Activated T-cell treated with anti-CD3 and anti-CD28 coated beads, Interleukin-2, amount 50 U/mL, for 72 hours (primary cell): ENCODE measurements at regions not wholly inside any gene's neighbourhood (a gene's known extent, or its start where the extent isn't known, plus 50 kb on each side); places are given as distances from the start of the nearest gene placed in this dataset.

Experiments
- ATAC-seq, 2 donors: fragments of 150-1000 bp; cut with Tn5 transposase; replicated peaks in 1 of 2; 2 replicates each; pipeline ENCODE4 v1.10.0; 2021; ENCODE audit warnings: moderate library complexity in 2 of 2, mild to moderate bottlenecking in 1 of 2
- DNase-seq, 2 donors: peaks; one replicate each; pipeline ENCODE4 v3.0.0; 2021 to 2022; ENCODE audit warnings: mixed read lengths in 1 of 2
- H3K27ac Mint-ChIP-seq: one replicate; pipeline ENCODE4 v1.8.0; 2022; ENCODE audit warnings: mild to moderate bottlenecking, moderate library complexity, mixed read lengths
- H3K27me3 Mint-ChIP-seq: one replicate; pipeline ENCODE4 v1.8.0; 2022; ENCODE audit warnings: low read depth, mixed read lengths
- H3K36me3 Mint-ChIP-seq, 2 donors: one replicate each; pipeline ENCODE4 v1.8.0; 2022; ENCODE audit warnings: mixed read lengths in 2 of 2, mild to moderate bottlenecking in 1 of 2; ENCODE audit not compliant: insufficient read depth in 2 of 2
- H3K4me1 Mint-ChIP-seq: one replicate; pipeline ENCODE4 v1.8.0; 2022; ENCODE audit warnings: low read depth, mixed read lengths
- H3K4me3 Mint-ChIP-seq, 2 donors: one replicate each; pipeline ENCODE4 v1.8.0; 2022; ENCODE audit warnings: mild to moderate bottlenecking in 2 of 2, mixed read lengths in 2 of 2, moderate library complexity in 2 of 2
- H3K9me3 Mint-ChIP-seq, 2 donors: one replicate each; pipeline ENCODE4 v1.8.0; 2022; ENCODE audit warnings: mixed read lengths in 2 of 2

GRCh38 chr6:8556370-8557013 lies 121.1 kb upstream of the SLC35B3 start:
- H3K4me1 Mint-ChIP-seq = no peaks in the 10 kb centered on the region
- no peaks in the 10 kb centered on the region for H3K36me3 Mint-ChIP-seq
- H3K27me3 Mint-ChIP-seq = no peaks in the 10 kb centered on the region
- H3K4me3 Mint-ChIP-seq = no peak overlapping the region
- DNase-seq = no peak
- ATAC-seq = no peak
- H3K9me3 Mint-ChIP-seq = peaks cover 0 to 3% of the 10 kb centered on the region in 2 donors
- H3K27ac Mint-ChIP-seq = no peak overlapping the region

- Mint-ChIP-seq H3K4me3 (no peak overlapping the region), H3K27ac (no peak overlapping the region)
- ATAC-seq = no peak
Observed at GRCh38 chr6:8551993-8552392, 116.6 kb upstream of the SLC35B3 start.

GRCh38 chr6:8551386-8551785 lies 116.0 kb upstream of the SLC35B3 start:
- Mint-ChIP-seq H3K36me3 (no peaks in the 10 kb centered on the region), H3K4me3 (no peak overlapping the region), H3K4me1 (no peaks in the 10 kb centered on the region), H3K27me3 (no peaks in the 10 kb centered on the region), H3K9me3 (no peaks in the 10 kb centered on the region), H3K27ac (no peak overlapping the region)
- ATAC-seq = no peak
- DNase-seq = no peak

More at GRCh38 chr6:8551993-8552392, 116.6 kb upstream of the SLC35B3 start:
- no peak for DNase-seq
- Mint-ChIP-seq H3K36me3 (no peaks in the 10 kb centered on the region), H3K4me1 (no peaks in the 10 kb centered on the region), H3K9me3 (no peaks in the 10 kb centered on the region), H3K27me3 (no peaks in the 10 kb centered on the region)

GRCh38 chr6:8549074-8549790 lies 113.9 kb upstream of the SLC35B3 start:
- no peak overlapping the region for H3K4me3 Mint-ChIP-seq
- no peaks in the 10 kb centered on the region for H3K4me1 Mint-ChIP-seq
- no peaks in the 10 kb centered on the region for H3K9me3 Mint-ChIP-seq
- H3K27me3 Mint-ChIP-seq = no peaks in the 10 kb centered on the region
- DNase-seq (no peak), ATAC-seq (no peak)
- no peak overlapping the region for H3K27ac Mint-ChIP-seq
- no peaks in the 10 kb centered on the region for H3K36me3 Mint-ChIP-seq

- Mint-ChIP-seq H3K4me1 (no peaks in the 10 kb centered on the region), H3K27ac (no peak overlapping the region), H3K36me3 (no peaks in the 10 kb centered on the region), H3K27me3 (no peaks in the 10 kb centered on the region), H3K4me3 (no peak overlapping the region), H3K9me3 (no peaks in the 10 kb centered on the region)
- ATAC-seq (no peak), DNase-seq (no peak)
Observed at GRCh38 chr6:8546496-8546895, 111.2 kb upstream of the SLC35B3 start.

GRCh38 chr6:8545336-8545735 lies 110.0 kb upstream of the SLC35B3 start:
- Mint-ChIP-seq H3K9me3 (peaks cover 0 to 6% of the 10 kb centered on the region in 2 donors), H3K4me1 (no peaks in the 10 kb centered on the region), H3K27me3 (no peaks in the 10 kb centered on the region), H3K27ac (no peak overlapping the region), H3K4me3 (no peak overlapping the region), H3K36me3 (no peaks in the 10 kb centered on the region)
- ATAC-seq (no peak), DNase-seq (no peak)

GRCh38 chr6:8543714-8544113 lies 108.4 kb upstream of the SLC35B3 start:
- H3K4me3 Mint-ChIP-seq = no peak overlapping the region
- H3K27ac Mint-ChIP-seq = no peak overlapping the region
- DNase-seq (no peak), ATAC-seq (no peak)
- no peaks in the 10 kb centered on the region for H3K27me3 Mint-ChIP-seq
- H3K36me3 Mint-ChIP-seq = peaks cover 3 to 5% of the 10 kb centered on the region in 2 donors
- no peaks in the 10 kb centered on the region for H3K4me1 Mint-ChIP-seq
- H3K9me3 Mint-ChIP-seq = peaks cover 3 to 10% of the 10 kb centered on the region in 2 donors

- Mint-ChIP-seq H3K27ac (no peak overlapping the region), H3K4me1 (no peaks in the 10 kb centered on the region), H3K27me3 (no peaks in the 10 kb centered on the region), H3K36me3 (peaks cover 3 to 5% of the 10 kb centered on the region in 2 donors), H3K9me3 (peaks cover 3 to 10% of the 10 kb centered on the region in 2 donors), H3K4me3 (no peak overlapping the region)
- no peak for DNase-seq
- no peak for ATAC-seq
Observed at GRCh38 chr6:8539453-8539852, 104.1 kb upstream of the SLC35B3 start.

GRCh38 chr6:8536122-8536521 lies 100.8 kb upstream of the SLC35B3 start:
- ATAC-seq (no peak), DNase-seq (no peak)
- Mint-ChIP-seq H3K36me3 (peaks cover 3 to 5% of the 10 kb centered on the region in 2 donors), H3K4me1 (no peaks in the 10 kb centered on the region), H3K4me3 (no peak overlapping the region), H3K9me3 (peaks cover 3 to 10% of the 10 kb centered on the region in 2 donors), H3K27ac (no peak overlapping the region), H3K27me3 (no peaks in the 10 kb centered on the region)

- H3K4me3 Mint-ChIP-seq = no peak overlapping the region
- H3K36me3 Mint-ChIP-seq = peaks cover 3 to 5% of the 10 kb centered on the region in 2 donors
- DNase-seq (no peak), ATAC-seq (no peak)
- H3K27me3 Mint-ChIP-seq = no peaks in the 10 kb centered on the region
- no peak overlapping the region for H3K27ac Mint-ChIP-seq
- H3K9me3 Mint-ChIP-seq = peaks cover 3 to 5% of the 10 kb centered on the region in 2 donors
- no peaks in the 10 kb centered on the region for H3K4me1 Mint-ChIP-seq
Observed at GRCh38 chr6:8535519-8535918, 100.2 kb upstream of the SLC35B3 start.

- Mint-ChIP-seq H3K4me3 (no peak overlapping the region), H3K27me3 (no peaks in the 10 kb centered on the region), H3K27ac (no peak overlapping the region), H3K4me1 (no peaks in the 10 kb centered on the region), H3K9me3 (no peaks in the 10 kb centered on the region), H3K36me3 (no peaks in the 10 kb centered on the region)
- DNase-seq (no peak), ATAC-seq (no peak)
Observed at GRCh38 chr6:8530785-8531435, 95.6 kb upstream of the SLC35B3 start.

GRCh38 chr6:8529250-8529649 lies 93.9 kb upstream of the SLC35B3 start:
- no peaks in the 10 kb centered on the region for H3K36me3 Mint-ChIP-seq
- H3K27me3 Mint-ChIP-seq = no peaks in the 10 kb centered on the region
- no peak overlapping the region for H3K4me3 Mint-ChIP-seq
- no peak overlapping the region for H3K27ac Mint-ChIP-seq
- DNase-seq (no peak), ATAC-seq (no peak)
- no peaks in the 10 kb centered on the region for H3K9me3 Mint-ChIP-seq
- H3K4me1 Mint-ChIP-seq = no peaks in the 10 kb centered on the region

- Mint-ChIP-seq H3K9me3 (no peaks in the 10 kb centered on the region), H3K36me3 (no peaks in the 10 kb centered on the region), H3K4me3 (no peak overlapping the region), H3K4me1 (no peaks in the 10 kb centered on the region), H3K27ac (no peak overlapping the region), H3K27me3 (no peaks in the 10 kb centered on the region)
- DNase-seq = no peak
- no peak for ATAC-seq
Observed at GRCh38 chr6:8527818-8528217, 92.5 kb upstream of the SLC35B3 start.
